Thymus (tissue), 11 donors: ENCODE measurements at regions not wholly inside any gene's neighbourhood (a gene's known extent, or its start where the extent isn't known, plus 50 kb on each side); places are given as distances from the start of the nearest gene placed in this dataset.
A peak's percentile ranks its signal among the peaks of the same experiment; 100 is the strongest.
"Not testable (repeated sequence)": the region's sequence is repeated elsewhere in the genome, so short reads cannot be mapped to it uniquely, and the experiment has no call there.

Experiments
- DNase-seq, 9 donors: peaks; one replicate each; pipeline ENCODE4 v3.0.0-alpha.2; 2013; ENCODE audit warnings: low spot score in 9 of 9, low read depth in 6 of 9, missing footprints in 1 of 9
- H3K27ac ChIP-seq, 2 donors: one replicate each; pipeline ENCODE4 v1.5.1; 2013; ENCODE audit warnings: control low read depth in 1 of 2, low read depth in 1 of 2, low read length in 1 of 2, mild to moderate bottlenecking in 1 of 2, moderate library complexity in 1 of 2
- H3K27me3 ChIP-seq, 2 donors: one replicate each; pipeline ENCODE4 v1.5.1; 2013; ENCODE audit warnings: low read length in 1 of 2; ENCODE audit not compliant: control insufficient read depth in 2 of 2, insufficient read depth in 1 of 2
- H3K36me3 ChIP-seq, 2 donors: one replicate each; pipeline ENCODE4 v1.5.1; 2013; ENCODE audit warnings: low read length in 1 of 2, mild to moderate bottlenecking in 1 of 2, moderate library complexity in 1 of 2; ENCODE audit not compliant: control insufficient read depth in 2 of 2, insufficient read depth in 2 of 2
- H3K4me1 ChIP-seq, 2 donors: one replicate each; pipeline ENCODE4 v1.5.1; 2013; ENCODE audit warnings: low read length in 2 of 2; ENCODE audit not compliant: control insufficient read depth in 2 of 2, insufficient read depth in 2 of 2
- H3K4me3 ChIP-seq, 2 donors: one replicate each; pipeline ENCODE4 v1.5.1; 2013; ENCODE audit warnings: low read length in 2 of 2, control low read depth in 1 of 2, mild to moderate bottlenecking in 1 of 2
- H3K9me3 ChIP-seq, 2 donors: one replicate each; pipeline ENCODE4 v1.5.1; 2013; ENCODE audit warnings: low read length in 1 of 2, mild to moderate bottlenecking in 1 of 2; ENCODE audit not compliant: control insufficient read depth in 2 of 2, insufficient read depth in 1 of 2
- WGBS: extraction: QIAGEN DNeasy Blood & Tissue Kit; methylation state at CpG from one replicate; pipeline ENCODE4 v1.1.7; 2013; 5-methylcytosine and 5-hydroxymethylcytosine counted together
- donor health status: healthy.

DNA sequence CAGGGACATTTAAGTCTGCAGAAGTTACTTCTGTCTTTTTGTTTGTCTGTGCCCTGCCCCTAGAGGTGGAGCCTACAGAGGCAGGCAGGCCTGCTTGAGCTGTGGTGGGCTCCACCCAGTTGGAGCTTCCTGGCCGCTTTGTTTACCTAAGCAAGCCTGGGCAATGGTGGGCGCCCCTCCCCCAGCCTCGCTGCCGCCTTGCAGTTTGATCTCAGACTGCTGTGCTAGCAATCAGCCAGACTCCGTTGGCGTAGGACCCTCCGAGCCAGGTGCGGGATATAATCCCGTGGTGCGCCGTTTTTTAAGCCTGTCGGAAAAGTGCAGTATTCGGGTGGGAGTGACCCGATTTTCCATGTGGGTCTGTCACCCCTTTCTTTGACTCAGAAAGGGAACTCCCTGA is 170.7 kb upstream of the KCND3 start:
- H3K9me3 ChIP-seq, H3K4me3 ChIP-seq, H3K36me3 ChIP-seq, H3K4me1 ChIP-seq, H3K27me3 ChIP-seq, DNase-seq, H3K27ac ChIP-seq: not testable (repeated sequence)
- WGBS: 76% methylated on average over 14 of the region's 14 CpGs

DNA sequence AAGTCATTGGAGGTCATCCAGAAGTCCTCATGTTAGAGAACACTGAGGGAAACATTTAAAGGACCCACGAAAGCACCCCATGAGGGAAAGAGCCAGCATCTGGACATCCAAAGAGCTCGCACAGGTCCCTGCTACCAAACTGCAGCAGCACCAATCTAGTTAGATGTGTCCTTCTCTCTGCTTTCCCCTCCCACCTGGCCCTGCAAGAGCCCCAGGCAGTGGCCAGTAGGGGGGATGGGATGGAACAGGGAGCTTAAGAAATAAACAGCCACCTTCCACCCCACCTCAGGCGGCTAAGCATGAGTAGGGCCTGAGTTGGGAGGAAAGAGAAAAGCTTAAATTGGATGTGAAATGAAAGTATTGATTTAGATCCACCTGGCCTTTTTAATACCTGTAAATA is 175.9 kb upstream of the KCND3 start:
- H3K36me3 ChIP-seq: no peaks in the 10 kb centered on the region
- no peak for DNase-seq
- no peak overlapping the region for H3K27ac ChIP-seq
- H3K27me3 ChIP-seq: no peaks in the 10 kb centered on the region
- 73% methylated on average over 3 of the region's 3 CpGs for WGBS
- no peaks in the 10 kb centered on the region for H3K9me3 ChIP-seq
- no peak overlapping the region for H3K4me3 ChIP-seq
- no peaks in the 10 kb centered on the region for H3K4me1 ChIP-seq

DNA sequence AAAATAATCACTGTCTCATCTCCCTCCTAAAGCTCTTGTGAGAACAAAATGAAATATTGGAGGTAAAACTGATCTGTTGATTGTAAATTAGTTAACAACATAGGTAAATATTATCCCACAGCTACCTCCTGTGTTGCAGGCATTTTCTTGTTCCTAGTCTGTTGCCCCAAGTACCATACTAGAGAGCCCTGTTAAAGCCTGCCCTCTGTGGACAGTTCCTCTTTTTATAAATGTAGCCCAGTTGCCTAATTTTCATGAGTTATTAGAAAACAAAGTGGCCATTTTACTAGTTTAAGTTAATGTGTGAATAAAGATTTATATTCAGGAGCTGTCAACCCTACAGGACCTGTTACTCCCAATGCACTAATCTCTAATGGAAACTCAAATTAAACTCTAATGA is 180.0 kb upstream of the KCND3 start:
- H3K27ac ChIP-seq: no peak overlapping the region
- no peak for DNase-seq
- no peaks in the 10 kb centered on the region for H3K9me3 ChIP-seq
- H3K36me3 ChIP-seq: no peaks in the 10 kb centered on the region
- no peaks in the 10 kb centered on the region for H3K27me3 ChIP-seq
- no peak overlapping the region for H3K4me3 ChIP-seq
- H3K4me1 ChIP-seq: no peaks in the 10 kb centered on the region

DNA sequence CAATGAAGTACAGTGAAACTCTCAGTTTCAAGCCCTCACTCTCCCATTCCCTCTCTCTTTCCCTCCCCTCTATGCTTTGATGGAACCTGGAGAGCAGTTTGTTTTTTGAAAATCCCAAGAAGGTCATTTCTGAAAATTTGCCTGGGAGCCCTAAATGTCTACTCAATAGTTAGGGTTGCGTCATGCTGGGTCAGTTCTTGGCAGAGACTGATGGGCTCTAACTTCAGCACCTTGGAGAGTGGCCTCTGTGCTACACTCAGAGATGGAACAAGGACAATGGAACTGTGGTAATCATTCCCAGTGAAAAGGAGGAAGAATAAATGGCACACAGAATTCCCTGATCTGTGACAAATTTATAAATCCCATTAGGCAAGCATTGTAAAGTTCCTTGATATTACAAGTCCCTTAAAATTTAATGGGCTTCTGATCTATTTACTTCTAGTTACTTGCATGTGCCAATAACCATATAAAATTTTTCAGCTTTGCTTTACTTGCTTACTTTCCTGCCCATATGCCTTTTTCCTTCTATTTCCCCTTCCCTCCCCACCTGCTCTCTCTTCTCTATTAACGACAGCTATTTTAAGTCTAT is 182.9 kb upstream of the KCND3 start:
- Histone ChIP-seq H3K4me3 (no peak overlapping the region), H3K9me3 (no peaks in the 10 kb centered on the region), H3K27ac (no peak overlapping the region), H3K4me1 (no peaks in the 10 kb centered on the region), H3K36me3 (no peaks in the 10 kb centered on the region), H3K27me3 (no peaks in the 10 kb centered on the region)
- peak in 3 of 9 donors; percentile 4 to 31 (median 31) for DNase-seq
- 31% methylated on average over 2 of the region's 2 CpGs for WGBS

DNA sequence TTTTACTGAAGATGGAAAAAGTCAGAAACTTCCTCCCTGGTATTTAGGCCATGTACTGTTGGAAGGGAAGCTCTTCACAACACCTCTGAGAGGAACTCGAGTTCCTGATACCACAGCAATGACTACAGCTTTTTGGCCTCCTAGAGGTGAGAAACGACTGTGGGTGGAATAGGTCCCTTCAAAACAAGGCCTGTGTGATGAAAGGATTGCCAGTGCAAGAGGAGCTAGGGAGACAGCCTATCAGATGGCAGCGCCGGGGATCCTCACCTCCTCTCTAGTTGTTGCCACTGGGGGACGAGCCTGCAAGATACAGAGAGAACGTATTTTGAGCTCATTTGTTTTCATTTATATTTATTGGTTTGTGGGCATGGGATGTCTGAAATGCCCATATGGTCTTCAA is 187.8 kb upstream of the KCND3 start:
- Histone ChIP-seq H3K4me3 (no peak overlapping the region), H3K4me1 (no peaks in the 10 kb centered on the region), H3K36me3 (no peaks in the 10 kb centered on the region), H3K27ac (no peak overlapping the region), H3K27me3 (no peaks in the 10 kb centered on the region), H3K9me3 (no peaks in the 10 kb centered on the region)
- DNase-seq: no peak
- WGBS: 77% methylated on average over 6 of the region's 6 CpGs

DNA sequence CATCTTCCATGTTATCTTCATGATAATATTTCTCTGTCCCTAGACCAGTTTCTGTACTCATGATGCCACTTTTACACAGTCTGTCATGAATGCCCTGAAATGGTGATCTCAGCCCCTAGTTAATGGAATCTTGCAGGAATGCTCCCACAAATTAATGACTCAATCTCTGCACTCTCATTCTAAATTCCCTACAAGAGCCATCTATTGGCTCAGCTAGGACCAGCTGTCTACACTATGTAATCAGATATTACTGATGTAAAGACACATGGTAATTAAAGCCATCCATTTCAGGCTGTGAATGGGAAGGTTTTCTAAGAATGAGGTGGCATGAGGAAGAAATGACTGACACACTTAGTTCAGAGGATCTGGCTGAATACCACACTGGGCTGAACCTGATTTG is 199.1 kb upstream of the KCND3 start:
- H3K4me1 ChIP-seq: no peaks in the 10 kb centered on the region
- H3K4me3 ChIP-seq: no peak overlapping the region
- DNase-seq: no peak
- H3K36me3 ChIP-seq: no peaks in the 10 kb centered on the region
- H3K9me3 ChIP-seq: no peaks in the 10 kb centered on the region
- H3K27me3 ChIP-seq: no peaks in the 10 kb centered on the region
- H3K27ac ChIP-seq: no peak overlapping the region

DNA sequence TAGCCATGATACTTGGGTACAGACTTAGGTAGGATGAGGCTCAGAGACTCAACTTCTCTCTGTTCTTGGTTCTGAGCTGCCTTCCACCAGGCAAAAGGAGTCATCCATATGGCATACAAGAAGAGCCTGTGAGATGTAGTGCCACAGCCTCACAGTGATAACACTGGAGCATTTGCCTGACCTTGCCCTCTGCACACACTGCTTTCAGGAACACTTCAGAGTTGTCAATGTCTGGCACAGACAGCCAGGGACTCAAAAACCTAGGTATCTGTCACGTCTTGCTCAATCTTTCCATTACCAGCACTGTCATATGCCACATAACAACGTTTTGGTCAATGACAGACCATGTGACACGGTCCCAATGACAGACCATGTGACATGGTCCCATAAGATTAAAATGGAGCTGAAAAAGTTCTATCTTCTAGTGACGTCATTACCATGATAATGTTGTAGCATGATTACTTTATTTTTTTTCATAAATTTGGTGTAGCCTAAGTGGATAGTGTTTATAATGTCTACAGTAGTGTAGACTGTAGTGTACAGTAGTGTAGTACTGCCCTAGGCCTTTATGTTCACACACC is 199.9 kb upstream of the CTTNBP2NL start:
- Histone ChIP-seq H3K4me1 (no peaks in the 10 kb centered on the region), H3K27ac (no peak overlapping the region), H3K9me3 (no peaks in the 10 kb centered on the region), H3K4me3 (no peak overlapping the region), H3K27me3 (no peaks in the 10 kb centered on the region), H3K36me3 (no peaks in the 10 kb centered on the region)
- no peak for DNase-seq
- 58% methylated on average over 4 of the region's 4 CpGs for WGBS

DNA sequence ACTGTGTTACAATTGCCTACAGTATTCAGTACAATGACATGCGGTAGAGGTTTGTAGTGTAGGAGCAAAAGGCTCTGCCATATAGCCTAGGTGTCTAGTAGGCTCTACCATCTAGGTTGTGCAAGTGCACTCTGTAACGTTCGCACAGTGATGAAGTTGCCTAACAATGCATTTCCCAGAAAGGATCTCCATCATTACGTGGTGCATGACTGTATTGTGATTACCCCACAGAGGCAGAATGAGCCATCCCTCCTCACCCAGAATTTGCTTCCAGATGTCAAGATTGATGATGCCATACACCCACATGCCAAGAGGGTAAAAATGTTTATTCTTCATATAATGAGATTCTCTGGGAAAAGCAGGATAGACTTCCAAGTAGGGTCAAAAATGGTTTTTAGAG is 199.3 kb upstream of the CTTNBP2NL start:
- H3K9me3 ChIP-seq: no peaks in the 10 kb centered on the region
- no peaks in the 10 kb centered on the region for H3K27me3 ChIP-seq
- 93% methylated on average over 4 of the region's 4 CpGs for WGBS
- no peaks in the 10 kb centered on the region for H3K36me3 ChIP-seq
- no peak for DNase-seq
- no peaks in the 10 kb centered on the region for H3K4me1 ChIP-seq
- no peak overlapping the region for H3K27ac ChIP-seq
- no peak overlapping the region for H3K4me3 ChIP-seq

DNA sequence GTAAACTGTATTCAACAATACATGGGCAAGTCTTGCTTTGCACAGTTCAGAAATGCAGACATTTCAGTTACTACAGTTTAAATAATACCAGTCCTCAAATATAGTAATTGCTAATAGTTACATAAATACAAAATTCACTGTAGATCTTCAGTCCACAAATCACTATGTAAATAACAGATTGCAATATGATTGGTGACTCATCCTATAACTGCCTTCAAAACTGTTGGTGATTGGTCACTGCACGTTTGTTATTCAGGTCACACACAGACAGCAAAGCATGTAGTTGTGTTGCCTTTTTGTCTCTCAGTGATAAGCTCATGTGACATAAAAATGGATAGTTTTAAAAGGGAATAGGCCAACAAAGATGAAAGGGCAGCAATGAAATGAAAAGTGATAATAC is 186.5 kb upstream of the CTTNBP2NL start:
- H3K27ac ChIP-seq: no peak overlapping the region
- 70% methylated on average over 1 of the region's 1 CpG for WGBS
- no peak for DNase-seq

DNA sequence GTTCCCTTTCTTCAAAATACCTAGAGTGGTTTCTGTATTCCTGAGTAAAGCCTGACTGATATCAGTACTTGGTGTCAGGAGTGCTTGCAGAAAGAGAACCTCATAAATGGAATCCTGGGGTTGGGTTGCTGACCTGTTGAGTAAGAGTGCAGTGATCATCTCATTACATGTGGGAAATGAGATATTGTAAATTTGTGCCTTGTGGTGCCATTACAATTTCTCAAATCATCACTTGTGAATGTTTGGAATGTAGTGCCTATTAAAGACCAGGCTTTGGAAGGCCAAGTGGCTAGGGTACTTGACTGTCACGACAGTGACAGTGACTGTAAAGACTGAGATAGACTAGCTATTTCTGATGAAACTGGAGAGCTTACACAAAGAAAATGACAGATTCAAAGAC is 176.7 kb upstream of the CTTNBP2NL start:
- no peaks in the 10 kb centered on the region for H3K36me3 ChIP-seq
- H3K27me3 ChIP-seq: no peaks in the 10 kb centered on the region
- H3K4me1 ChIP-seq: no peaks in the 10 kb centered on the region
- no peak overlapping the region for H3K27ac ChIP-seq
- WGBS: 92% methylated on average over 1 of the region's 1 CpG
- no peak for DNase-seq
- H3K9me3 ChIP-seq: no peaks in the 10 kb centered on the region
- H3K4me3 ChIP-seq: no peak overlapping the region

More for the DNA sequence above, 186.5 kb upstream of the CTTNBP2NL start:
- Histone ChIP-seq H3K36me3 (no peaks in the 10 kb centered on the region), H3K4me3 (no peak overlapping the region), H3K9me3 (no peaks in the 10 kb centered on the region), H3K27me3 (no peaks in the 10 kb centered on the region), H3K4me1 (no peaks in the 10 kb centered on the region)
